Activated naive CD4-positive, alpha-beta T cell treated with anti-CD3 and anti-CD28 coated beads for 36 hours (primary cell): ENCODE measurements at regions not wholly inside any gene's neighbourhood (a gene's known extent, or its start where the extent isn't known, plus 50 kb on each side); places are given as distances from the start of the nearest gene placed in this dataset.
A peak's percentile ranks its signal among the peaks of the same experiment; 100 is the strongest.

Experiments used
- CTCF ChIA-PET: fragments of 350-600 bp; sonication (Branson Sonifier 250); formaldehyde crosslinking; loops from one replicate; lab custom pipeline; 2021; ENCODE audit warnings: antibody characterized with exemption; lab: Charles Lee
- DNase-seq: peaks from one replicate; pipeline ENCODE4 v3.0.0-alpha.2; 2020
- H3K27ac Mint-ChIP-seq: one replicate; pipeline ENCODE4 v1.8.0; 2021; ENCODE audit warnings: mild to moderate bottlenecking, mixed read lengths
- H3K27me3 Mint-ChIP-seq: one replicate; pipeline ENCODE4 v1.8.0; 2021; ENCODE audit warnings: low read depth, mixed read lengths
- H3K36me3 Mint-ChIP-seq: one replicate; pipeline ENCODE4 v1.8.0; 2021; ENCODE audit warnings: low read depth, mixed read lengths
- H3K4me1 Mint-ChIP-seq: one replicate; pipeline ENCODE4 v1.8.0; 2021; ENCODE audit warnings: low read depth, mixed read lengths
- H3K4me3 Mint-ChIP-seq: one replicate; pipeline ENCODE4 v1.8.0; 2021; ENCODE audit warnings: mild to moderate bottlenecking, moderate library complexity, mixed read lengths
- H3K9me3 Mint-ChIP-seq: one replicate; pipeline ENCODE4 v1.8.0; 2021; ENCODE audit warnings: mixed read lengths
- intact Hi-C: fragments of 100-400 bp; cut with micrococcal nuclease; formaldehyde crosslinking; loops from one replicate; pipeline ENCODE4 v1.15.1; 2023

DNA sequence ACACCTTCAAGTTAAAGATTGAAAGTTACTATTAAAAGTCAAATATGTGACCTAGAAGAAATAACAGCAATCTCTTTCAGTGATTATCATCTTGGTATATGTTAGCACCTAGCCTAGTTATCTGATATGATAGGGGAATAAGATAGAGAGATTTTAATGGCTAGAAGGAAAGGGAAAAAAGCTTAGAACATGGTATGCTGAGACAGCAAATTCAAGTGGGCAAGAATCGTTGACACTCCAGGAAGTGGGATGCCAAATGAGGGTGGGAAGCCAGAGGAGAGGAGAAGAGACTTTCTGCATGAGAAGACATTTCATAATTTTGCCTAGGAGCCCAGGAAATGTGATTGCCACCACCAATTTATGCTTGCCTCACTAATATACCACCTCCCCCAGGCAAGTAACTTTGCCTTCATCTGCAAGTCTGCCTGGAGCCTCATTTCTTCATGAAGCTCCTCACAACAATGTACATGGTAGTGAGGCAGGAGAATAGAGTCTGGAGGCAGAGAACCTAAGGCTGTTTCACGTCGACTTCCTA is 504.9 kb downstream of the TNS1 start:
- no peaks in the 10 kb centered on the region for H3K4me1 Mint-ChIP-seq
- no peaks in the 10 kb centered on the region for H3K36me3 Mint-ChIP-seq
- no peak overlapping the region for H3K4me3 Mint-ChIP-seq
- CTCF ChIA-PET, result interaction anchor here (0.8 kb wide), 1 partner anchor 13 kb away, joined by 3 read pairs; no protein-coding TSS in a partner anchor
- intact Hi-C loops, result no loop called here
- no peaks in the 10 kb centered on the region for H3K27me3 Mint-ChIP-seq
- H3K9me3 Mint-ChIP-seq, result peaks cover 3% of the 10 kb centered on the region
- DNase-seq, result no peak
- H3K27ac Mint-ChIP-seq, result no peak overlapping the region

- DNase-seq, result no peak
- H3K4me3 Mint-ChIP-seq, result no peak overlapping the region
- peaks cover 3% of the 10 kb centered on the region for H3K27me3 Mint-ChIP-seq
- peaks cover 3% of the 10 kb centered on the region for H3K9me3 Mint-ChIP-seq
- H3K4me1 Mint-ChIP-seq, result no peaks in the 10 kb centered on the region
- intact Hi-C loops, result no loop called here
- no peaks in the 10 kb centered on the region for H3K36me3 Mint-ChIP-seq
- no peak overlapping the region for H3K27ac Mint-ChIP-seq
- CTCF ChIA-PET, result no interaction called here
Measured at GRCh38 chr2:217494557-217494956, 508.2 kb downstream of the TNS1 start.

DNA sequence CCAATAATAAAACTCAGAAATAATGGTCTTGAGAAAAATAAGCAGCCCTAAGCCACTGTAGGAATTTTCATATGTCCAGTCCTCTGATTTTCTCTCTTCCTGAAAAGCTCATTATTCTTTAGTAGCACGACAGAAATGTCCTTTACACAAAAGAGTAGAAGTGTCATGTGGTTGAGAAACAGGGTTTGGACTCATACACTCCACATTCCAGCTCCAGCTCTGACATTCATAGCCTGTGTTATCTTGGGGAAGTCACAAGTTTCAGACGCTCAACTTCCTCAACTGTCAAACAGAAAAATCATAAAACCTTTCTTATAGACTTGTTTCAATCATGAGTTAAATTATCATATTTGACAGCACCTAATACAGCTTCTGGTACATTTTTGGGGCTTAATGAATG is 511.5 kb downstream of the TNS1 start:
- intact Hi-C loops, result no loop called here
- no peaks in the 10 kb centered on the region for H3K36me3 Mint-ChIP-seq
- CTCF ChIA-PET, result interaction anchor here (1.0 kb wide), 1 partner anchor 159 kb away, joined by 3 read pairs; no protein-coding TSS in a partner anchor
- no peak for DNase-seq
- peaks cover 2% of the 10 kb centered on the region for H3K4me1 Mint-ChIP-seq
- H3K9me3 Mint-ChIP-seq, result peaks cover 3% of the 10 kb centered on the region
- no peak overlapping the region for H3K4me3 Mint-ChIP-seq
- peaks cover 3% of the 10 kb centered on the region for H3K27me3 Mint-ChIP-seq
- H3K27ac Mint-ChIP-seq, result no peak overlapping the region

DNA sequence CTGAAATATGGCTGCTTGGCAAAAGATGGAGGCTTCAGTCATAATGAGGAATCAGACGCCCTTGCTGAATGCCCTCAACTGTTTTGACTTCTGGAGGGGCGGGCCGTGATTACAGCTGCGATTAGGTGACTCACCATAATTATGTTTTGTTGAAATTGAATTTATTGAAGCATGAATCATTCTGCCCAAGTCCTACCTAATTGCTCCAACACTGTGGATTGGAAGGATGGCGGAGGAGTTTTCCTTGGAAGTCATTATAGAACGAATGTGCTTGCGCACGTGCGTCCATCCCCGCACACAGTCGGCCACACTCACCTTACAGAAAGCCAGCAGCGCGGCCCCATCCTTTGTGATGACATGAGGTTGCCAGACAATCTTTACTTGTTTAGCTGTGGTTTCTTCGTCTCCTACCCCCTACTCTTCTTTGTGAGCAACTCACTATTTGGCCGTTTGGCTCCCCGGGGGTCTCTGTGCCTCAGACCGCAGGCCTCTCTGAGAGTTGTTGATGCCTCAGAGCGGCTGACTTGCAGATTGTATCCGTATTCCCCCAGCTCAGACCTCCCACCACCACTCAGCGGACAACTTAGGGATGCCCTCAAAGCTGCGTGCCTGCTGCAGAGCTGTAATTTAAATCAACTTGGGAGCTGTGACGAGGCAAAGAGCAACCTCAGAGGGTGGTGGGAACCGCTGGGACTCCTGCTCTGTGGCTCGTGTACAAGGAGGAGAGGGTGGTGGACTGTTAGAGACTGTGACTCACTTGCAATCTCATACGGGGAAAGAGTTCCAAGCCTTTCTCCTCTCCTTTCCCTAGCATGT is 513.4 kb downstream of the TNS1 start:
- intact Hi-C loops, result no loop called here
- Mint-ChIP-seq H3K27ac (no peak overlapping the region), H3K4me3 (no peak overlapping the region), H3K36me3 (no peaks in the 10 kb centered on the region), H3K27me3 (peaks cover 3% of the 10 kb centered on the region), H3K4me1 (peaks cover 2% of the 10 kb centered on the region), H3K9me3 (peaks cover 3% of the 10 kb centered on the region)
- no peak for DNase-seq
- CTCF ChIA-PET, result no interaction called here

- peaks cover 2% of the 10 kb centered on the region for H3K4me1 Mint-ChIP-seq
- H3K9me3 Mint-ChIP-seq, result no peaks in the 10 kb centered on the region
- intact Hi-C loops, result no loop called here
- CTCF ChIA-PET, result interaction anchor here (0.6 kb wide), 1 partner anchor 358 kb away, joined by 3 read pairs; no protein-coding TSS in a partner anchor
- no peaks in the 10 kb centered on the region for H3K27me3 Mint-ChIP-seq
- H3K4me3 Mint-ChIP-seq, result no peak overlapping the region
- DNase-seq, result no peak
- no peak overlapping the region for H3K27ac Mint-ChIP-seq
- H3K36me3 Mint-ChIP-seq, result no peaks in the 10 kb centered on the region
Measured at GRCh38 chr2:217484046-217484445, 518.7 kb downstream of the TNS1 start.

GRCh38 chr2:217482056-217482710 is 520.6 kb downstream of the TNS1 start:
- no peaks in the 10 kb centered on the region for H3K36me3 Mint-ChIP-seq
- no peaks in the 10 kb centered on the region for H3K27me3 Mint-ChIP-seq
- CTCF ChIA-PET, result interaction anchor here (0.6 kb wide), 1 partner anchor 66 kb away, joined by 4 read pairs; no protein-coding TSS in a partner anchor
- DNase-seq, result no peak
- no peaks in the 10 kb centered on the region for H3K4me1 Mint-ChIP-seq
- H3K27ac Mint-ChIP-seq, result no peak overlapping the region
- H3K9me3 Mint-ChIP-seq, result no peaks in the 10 kb centered on the region
- intact Hi-C loops, result no loop called here
- no peak overlapping the region for H3K4me3 Mint-ChIP-seq

- CTCF ChIA-PET, result no interaction called here
- no peaks in the 10 kb centered on the region for H3K36me3 Mint-ChIP-seq
- DNase-seq, result no peak
- H3K27ac Mint-ChIP-seq, result no peak overlapping the region
- H3K27me3 Mint-ChIP-seq, result no peaks in the 10 kb centered on the region
- H3K4me1 Mint-ChIP-seq, result no peaks in the 10 kb centered on the region
- no peaks in the 10 kb centered on the region for H3K9me3 Mint-ChIP-seq
- intact Hi-C loops, result no loop called here
- no peak overlapping the region for H3K4me3 Mint-ChIP-seq
Measured at GRCh38 chr2:217481577-217481976, 521.2 kb downstream of the TNS1 start.

- Mint-ChIP-seq H3K27ac (no peak overlapping the region), H3K4me1 (no peaks in the 10 kb centered on the region), H3K9me3 (no peaks in the 10 kb centered on the region), H3K27me3 (no peaks in the 10 kb centered on the region), H3K36me3 (no peaks in the 10 kb centered on the region), H3K4me3 (no peak overlapping the region)
- intact Hi-C loops, result no loop called here
- CTCF ChIA-PET, result no interaction called here
- no peak for DNase-seq
Measured at GRCh38 chr2:217479566-217479965, 523.2 kb downstream of the TNS1 start.

DNA sequence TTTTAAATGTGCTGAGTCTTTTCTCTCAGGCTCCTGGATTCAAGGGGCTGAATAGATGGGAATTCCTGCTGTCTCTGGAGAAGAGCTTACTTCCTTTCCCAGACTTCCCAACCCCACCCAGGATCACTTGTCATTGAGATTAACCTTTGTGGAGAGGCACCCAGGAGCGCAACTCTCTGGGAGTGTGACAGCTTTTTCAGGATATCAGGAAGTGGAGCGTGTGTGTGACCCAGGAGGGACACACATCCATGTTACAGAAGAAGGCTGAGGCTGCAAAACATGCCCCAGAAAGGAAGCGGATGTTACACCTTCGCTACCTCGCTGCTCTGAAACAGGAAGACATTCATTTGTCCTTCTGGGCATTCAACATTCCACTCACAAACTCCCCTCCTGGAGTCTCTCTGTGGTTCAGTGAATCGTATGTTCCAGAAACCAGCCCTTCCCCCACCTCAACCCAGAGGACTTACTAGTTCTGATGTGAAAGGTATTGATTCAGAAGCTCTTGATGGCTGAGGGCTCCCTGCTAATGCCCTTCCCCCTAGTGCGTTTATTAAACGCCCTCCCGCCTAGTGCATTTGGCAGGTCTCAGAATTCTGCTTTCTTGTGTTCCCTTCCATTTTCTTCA is 523.9 kb downstream of the TNS1 start:
- Mint-ChIP-seq H3K9me3 (no peaks in the 10 kb centered on the region), H3K4me3 (no peak overlapping the region), H3K36me3 (no peaks in the 10 kb centered on the region), H3K4me1 (no peaks in the 10 kb centered on the region), H3K27ac (no peak overlapping the region), H3K27me3 (no peaks in the 10 kb centered on the region)
- no peak for DNase-seq
- CTCF ChIA-PET, result interaction anchor here (0.6 kb wide), 1 partner anchor 670 kb away, joined by 9 read pairs; no protein-coding TSS in a partner anchor
- intact Hi-C loops, result no loop called here

DNA sequence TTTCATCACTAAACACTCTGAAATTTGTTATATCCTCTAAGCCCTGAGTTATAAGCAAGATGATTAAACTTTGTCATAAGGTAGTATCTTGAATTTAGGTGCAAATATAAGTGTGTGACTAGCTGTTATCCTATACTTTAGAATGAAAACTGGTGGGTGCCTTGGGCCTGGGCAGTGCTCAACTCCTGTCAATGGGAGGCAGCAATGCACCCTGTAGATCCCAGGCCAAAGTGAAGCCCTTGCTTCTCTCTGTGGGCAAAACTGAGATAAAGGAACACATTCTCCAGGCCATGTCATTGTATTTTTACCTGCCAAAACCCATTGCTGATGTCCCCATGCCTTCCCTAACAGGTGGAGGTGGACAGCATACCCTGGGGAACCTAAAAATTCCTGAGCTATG is 525.2 kb downstream of the TNS1 start:
- CTCF ChIA-PET, result interaction anchor here (0.6 kb wide), 1 partner anchor 236 kb away, joined by 3 read pairs; no protein-coding TSS in a partner anchor
- Mint-ChIP-seq H3K4me3 (no peak overlapping the region), H3K36me3 (no peaks in the 10 kb centered on the region), H3K9me3 (no peaks in the 10 kb centered on the region), H3K4me1 (no peaks in the 10 kb centered on the region), H3K27ac (no peak overlapping the region), H3K27me3 (no peaks in the 10 kb centered on the region)
- intact Hi-C loops, result no loop called here
- peak; percentile 10 for DNase-seq

DNA sequence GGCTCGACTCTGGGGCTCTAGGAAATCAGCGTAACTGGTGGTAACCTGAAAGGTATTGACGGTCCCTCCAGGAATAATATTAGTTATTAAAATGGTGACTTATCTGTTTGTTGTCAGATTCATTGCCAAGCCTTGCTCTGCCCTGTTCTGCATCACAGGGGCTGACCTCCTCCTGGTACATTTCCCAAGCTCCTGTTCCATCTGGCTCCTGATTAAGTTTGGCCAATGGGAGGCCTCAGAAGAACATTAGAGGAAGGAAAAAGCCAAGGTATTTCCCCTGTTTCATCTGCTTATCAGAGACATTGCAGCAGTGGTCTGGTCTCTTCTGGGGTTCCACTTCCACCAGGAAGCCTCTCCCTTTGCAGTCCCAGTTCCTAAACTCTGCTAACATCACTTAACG is 527.0 kb downstream of the TNS1 start:
- H3K4me1 Mint-ChIP-seq, result no peaks in the 10 kb centered on the region
- H3K27ac Mint-ChIP-seq, result no peak overlapping the region
- CTCF ChIA-PET, result interaction anchor here (1.1 kb wide), 1 partner anchor 175 kb away, joined by 3 read pairs; no protein-coding TSS in a partner anchor
- H3K9me3 Mint-ChIP-seq, result no peaks in the 10 kb centered on the region
- peaks cover 2% of the 10 kb centered on the region for H3K27me3 Mint-ChIP-seq
- H3K4me3 Mint-ChIP-seq, result no peak overlapping the region
- no peak for DNase-seq
- H3K36me3 Mint-ChIP-seq, result no peaks in the 10 kb centered on the region
- intact Hi-C loops, result no loop called here

DNA sequence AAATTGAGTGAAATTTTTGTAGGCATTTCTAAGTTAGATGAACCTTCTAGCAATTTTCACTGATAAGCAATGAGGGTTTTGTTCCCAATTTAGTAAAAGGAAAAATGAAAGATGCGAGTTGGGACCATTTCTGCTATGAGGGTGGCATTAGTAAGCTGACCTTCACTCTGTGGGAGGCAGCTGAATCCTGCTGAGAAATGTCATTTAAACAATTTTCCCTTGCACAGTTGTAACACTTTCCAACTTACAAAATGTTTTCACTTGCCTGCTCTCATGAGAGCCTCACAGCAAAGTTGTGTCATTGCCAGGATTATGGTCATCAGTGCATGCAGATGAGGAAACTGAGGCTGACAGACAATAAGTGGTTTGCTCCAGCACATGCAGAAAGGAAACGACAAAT is 527.7 kb downstream of the TNS1 start:
- Mint-ChIP-seq H3K4me3 (no peak overlapping the region), H3K4me1 (no peaks in the 10 kb centered on the region), H3K36me3 (no peaks in the 10 kb centered on the region), H3K27me3 (peaks cover 2% of the 10 kb centered on the region), H3K27ac (no peak overlapping the region), H3K9me3 (no peaks in the 10 kb centered on the region)
- no peak for DNase-seq
- intact Hi-C loops, result no loop called here
- CTCF ChIA-PET, result no interaction called here
